Middle frontal gyrus (tissue), 1 donor: ENCODE measurements at regions not wholly inside any gene's neighbourhood (a gene's known extent, or its start where the extent isn't known, plus 50 kb on each side); places are given as distances from the start of the nearest gene placed in this dataset.

Experiments
- DNase-seq: peaks from one replicate; pipeline ENCODE4 v3.0.0-alpha.2; 2015; ENCODE audit warnings: low spot score; ENCODE audit errors: extremely low spot score

DNA sequence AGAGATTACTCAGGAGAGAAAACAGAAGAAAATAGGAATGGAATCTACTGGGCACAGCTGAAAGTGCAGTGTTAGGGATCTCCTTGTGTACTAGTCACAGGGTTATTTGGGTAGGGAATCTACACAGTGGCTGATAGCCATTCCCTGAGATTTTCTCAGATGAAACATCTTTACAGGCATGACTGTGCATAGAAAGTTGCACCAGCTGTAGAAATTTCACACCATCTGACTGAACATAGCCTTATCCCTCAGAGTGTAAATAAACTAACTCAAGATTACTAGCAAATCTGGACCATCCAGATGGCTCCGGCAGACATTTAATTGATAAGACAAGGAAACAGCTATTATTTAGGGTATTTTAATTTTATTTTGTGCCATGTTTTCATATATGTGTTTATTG is 2053.5 kb upstream of the TENM3 start:
- DNase-seq, result no peak

DNA sequence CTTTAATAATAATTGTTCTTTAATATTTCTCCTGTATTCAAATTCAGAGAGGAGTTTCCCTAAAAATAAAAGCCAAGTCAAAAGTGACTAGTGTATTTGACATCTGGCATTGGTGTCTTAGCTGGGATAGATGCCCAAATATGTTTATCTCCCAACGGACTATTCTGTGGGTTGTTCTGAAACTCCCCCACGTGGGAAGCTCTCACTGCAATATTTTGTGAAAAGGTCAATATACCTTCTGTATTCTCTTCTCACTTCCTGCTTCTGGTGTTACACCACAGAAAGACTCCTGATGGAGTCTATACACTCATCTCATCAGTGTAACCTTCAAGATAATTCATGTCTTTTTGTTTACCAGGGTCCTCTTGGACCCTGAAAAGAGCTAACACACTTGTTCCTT is 2052.8 kb upstream of the TENM3 start:
- DNase-seq, result no peak

DNA sequence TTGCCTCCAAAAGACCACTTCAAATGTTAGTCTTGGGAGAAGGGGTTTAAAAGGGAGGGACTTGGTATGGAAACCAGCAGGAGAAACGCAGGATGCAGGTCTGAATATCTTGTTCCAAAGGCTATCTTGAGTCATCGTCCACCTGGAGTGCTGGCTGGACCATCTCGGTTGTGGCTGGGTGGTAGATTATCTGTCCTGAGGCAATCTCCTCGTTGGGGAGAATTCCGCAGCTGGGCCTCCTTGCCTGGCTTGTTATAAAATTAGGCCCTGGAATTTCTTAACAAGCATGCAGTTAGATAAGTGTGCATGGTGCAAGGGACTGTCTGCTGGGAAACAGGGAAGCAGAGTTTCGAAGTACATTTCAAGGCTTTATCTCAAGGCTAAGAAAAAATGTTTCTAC is 2045.7 kb upstream of the TENM3 start:
- DNase-seq, result no peak

DNA sequence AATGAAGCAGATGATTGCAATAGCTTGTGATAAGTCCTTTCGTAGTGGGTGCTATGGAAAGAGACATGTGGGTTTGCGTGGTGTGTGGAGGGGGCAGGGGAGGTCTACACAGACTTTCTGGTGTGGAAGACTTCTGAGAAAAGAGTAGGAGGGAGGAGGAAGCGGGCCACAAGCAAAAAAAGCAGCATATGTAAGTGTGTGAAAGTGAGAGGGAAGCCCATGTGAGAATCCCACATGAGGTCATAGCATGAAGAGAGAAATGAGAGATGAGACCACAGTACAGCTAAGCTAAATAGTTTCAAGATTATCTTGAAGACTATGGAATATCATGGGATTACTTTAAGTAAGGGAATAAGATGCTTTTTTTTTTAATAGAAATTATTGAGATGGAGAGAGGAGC is 2039.9 kb upstream of the TENM3 start:
- no peak for DNase-seq

DNA sequence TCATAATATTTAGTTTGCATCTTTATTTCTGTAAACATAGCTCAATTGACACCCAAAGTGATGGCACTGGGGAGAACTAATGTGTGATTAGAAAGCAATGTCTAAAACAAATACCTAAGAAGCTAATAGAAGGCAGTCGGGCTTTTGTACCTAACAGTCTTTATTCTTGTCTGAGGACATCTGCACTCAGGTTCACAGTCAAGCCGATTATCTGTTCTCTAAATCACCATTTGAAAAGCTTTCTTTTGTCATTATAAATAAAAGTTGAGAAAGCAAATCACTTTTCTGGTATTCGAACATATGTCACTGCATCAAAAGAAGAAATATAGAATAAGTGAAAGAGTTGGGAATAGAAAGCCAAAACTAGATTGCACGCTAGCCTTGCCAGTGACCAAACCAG is 2037.9 kb upstream of the TENM3 start:
- no peak for DNase-seq

DNA sequence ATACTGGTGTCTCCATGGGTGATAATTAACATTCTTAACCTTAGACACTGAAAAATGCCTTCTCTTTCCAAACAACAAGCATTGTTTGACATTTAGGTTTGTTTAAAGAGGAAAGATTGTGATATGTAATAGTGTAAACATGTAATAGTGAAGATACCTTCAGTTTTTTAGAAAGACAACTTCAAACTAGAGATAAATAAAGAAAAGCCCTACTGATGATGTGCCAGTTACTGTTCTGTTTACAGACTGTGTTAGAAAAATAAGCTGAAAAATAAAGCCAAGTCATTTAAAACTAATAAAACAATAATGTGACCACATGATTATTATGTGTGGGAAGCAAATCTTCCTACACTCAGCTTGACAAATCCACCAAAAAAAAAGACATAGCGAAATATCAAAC is 2035.3 kb upstream of the TENM3 start:
- no peak for DNase-seq

DNA sequence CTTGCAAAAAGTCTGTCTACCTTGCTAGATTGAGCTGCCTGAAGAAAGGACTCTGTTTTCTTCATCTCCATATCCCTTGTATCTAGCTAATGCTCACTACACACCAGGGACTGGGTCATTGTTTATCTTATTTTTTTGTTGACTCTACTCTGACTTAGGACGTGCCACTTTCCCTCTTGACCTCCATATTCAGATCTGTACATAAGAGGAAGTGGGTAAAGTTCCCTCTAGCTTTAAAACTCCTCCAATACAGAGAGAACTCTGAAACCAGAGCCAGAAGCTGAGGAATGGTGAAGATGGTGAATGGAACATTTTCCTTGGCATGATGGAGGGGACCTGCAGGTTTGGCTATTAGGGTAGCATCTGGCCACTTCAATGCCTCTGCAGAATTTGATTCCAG is 2026.1 kb upstream of the TENM3 start:
- no peak for DNase-seq

DNA sequence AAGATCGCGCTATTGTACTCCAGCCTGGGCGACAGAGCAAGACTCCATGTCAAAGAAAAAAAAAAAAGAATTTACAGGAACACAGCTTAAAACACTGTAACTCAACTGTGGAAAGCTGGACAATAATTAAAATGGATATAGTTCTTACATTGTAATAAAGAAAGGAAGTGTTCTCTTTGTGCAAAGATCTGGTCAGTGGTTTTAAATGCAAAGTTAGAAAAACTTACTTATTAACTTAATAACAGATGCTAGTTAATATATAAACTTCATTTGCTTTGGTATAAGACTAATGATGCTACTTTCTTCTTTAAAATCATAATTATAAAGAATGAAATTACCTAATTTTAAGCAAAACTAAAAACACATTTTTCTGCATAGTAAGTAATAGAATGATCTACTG is 2024.1 kb upstream of the TENM3 start:
- DNase-seq, result no peak

DNA sequence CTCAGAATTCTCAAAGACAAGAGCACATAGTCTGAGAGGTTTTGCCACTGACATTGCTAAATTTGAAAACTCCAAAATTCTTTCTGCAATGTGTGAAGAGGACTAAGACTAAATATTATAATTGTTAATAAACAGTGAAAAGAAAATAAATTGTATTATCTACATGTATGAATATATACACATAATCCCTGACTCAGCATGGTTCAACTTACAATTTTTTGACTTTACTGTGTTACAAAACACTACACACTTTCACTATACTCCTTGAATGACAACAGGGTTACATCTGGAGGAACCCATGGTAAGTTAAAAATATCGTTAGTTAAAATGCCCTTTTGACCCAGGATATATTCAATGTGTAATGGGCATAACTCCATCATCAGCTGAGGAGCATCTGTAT is 2017.2 kb upstream of the TENM3 start:
- no peak for DNase-seq

DNA sequence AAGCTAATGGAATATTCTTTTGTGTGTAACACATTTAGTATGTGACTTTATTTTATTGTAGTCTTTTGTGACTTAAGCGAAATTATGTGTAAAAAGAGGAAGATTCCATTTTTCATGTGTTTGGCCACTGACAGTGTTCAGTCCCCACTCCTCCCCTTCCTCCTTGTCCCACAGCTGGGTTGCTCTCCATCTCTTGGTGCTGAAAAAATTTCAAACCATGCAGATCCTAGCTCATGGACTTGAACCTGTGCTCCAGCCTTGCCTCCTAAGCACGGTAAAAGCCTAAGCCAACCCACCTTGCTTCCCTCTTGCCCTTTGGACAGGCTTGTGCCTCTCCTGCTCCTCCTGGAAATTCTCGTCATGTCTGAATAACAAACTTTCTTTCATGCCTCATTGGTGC is 2008.5 kb upstream of the TENM3 start:
- DNase-seq, result no peak

DNA sequence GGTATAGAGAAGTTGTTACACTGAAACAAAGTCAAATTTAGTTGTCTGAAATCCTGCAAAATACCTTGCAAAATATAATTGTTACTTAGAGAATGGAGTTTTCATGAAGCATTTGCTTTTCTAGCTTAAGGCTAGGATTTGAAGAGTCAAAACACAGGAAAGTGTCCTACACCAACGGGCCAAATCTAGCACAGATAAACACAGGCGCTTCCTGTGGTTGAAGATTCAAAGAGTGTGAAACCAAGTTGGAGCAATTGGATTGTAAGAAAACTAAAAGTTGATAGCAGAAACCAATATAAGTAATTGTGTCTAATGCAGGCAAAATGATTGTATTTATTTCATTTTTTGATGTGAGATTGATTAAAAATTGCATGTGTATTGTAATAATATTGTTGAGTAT is 2002.5 kb upstream of the TENM3 start:
- DNase-seq, result no peak

DNA sequence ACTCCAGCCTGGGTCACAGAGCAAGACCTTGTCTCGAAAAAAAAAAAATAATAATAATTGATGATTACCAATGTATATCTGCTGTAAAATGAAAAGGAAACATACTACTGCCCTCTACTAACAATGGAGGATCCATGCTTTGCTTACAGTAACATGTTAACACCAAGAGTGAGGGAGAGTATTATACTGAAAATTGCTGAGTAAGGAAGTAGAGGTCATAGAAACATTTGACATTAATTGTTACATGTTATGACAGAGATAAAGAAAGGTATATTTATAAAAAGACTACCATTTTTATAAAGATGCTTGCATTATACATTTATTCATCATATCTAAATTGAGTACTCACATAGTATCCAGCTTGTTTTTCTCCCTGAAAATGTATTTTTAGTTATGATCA is 1989.8 kb upstream of the TENM3 start:
- no peak for DNase-seq

DNA sequence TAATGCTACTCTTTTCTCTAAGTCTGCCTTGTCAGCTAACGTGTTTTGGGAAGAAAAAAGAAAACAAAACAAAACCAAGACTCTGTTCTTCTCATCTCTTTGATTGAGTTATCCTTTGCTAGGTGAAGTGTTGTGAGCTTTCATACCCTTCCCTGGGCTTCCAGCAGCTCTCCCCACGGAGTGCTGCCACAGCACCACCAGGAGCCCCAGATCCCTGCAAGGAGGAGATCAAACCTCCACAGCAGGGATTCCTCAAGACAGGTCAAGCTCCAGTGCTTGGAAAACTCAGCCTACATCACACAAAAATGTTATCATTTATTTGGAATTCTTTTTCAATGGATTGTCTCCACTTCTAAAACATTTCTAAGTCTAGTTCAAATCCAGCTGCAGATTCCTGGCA is 1981.9 kb upstream of the TENM3 start:
- no peak for DNase-seq

DNA sequence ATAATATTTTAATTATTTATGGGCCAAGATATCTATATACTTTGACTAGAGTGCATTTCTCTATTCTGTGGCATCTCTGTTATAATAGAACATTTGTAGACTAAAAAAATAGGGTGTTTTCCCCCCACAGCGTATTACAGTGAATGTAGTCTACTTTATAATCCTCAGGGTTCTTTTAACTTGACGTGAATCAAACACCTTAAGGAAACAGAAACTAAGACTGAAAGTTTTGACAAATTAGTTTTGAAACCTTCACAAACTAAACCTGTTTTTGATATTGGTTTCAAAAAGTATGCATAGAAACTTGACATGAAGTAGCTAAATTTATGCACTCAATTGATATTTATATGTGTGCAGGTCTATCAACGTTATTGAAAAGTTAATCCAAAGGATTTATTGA is 1963.1 kb upstream of the TENM3 start:
- no peak for DNase-seq

DNA sequence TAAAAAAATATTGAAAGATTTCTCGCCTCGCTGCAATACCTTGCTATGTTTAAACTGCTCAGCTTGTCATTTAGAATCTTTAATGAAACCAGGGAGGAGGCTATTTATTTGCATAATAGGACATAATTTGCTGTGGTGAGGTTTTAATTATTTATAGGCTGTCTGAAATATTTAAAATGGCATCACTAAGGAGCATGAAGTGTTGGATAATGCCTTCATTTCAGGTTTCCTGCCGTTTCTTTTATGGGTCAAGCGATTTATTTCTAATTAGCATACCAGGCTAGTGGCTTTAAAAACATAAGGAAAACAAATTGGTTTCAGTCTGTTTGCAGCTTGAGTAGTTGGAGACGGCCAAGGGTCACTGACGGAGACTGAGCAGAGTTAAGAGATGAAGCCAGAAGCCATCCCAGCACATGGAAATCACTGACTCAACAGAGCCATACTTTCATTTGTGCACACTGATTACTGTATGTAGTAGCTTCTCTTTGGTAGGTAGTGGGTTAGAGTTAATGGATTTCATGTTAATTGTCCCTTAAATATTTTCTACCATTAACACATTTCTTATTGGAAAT is 1962.4 kb upstream of the TENM3 start:
- DNase-seq, result no peak

DNA sequence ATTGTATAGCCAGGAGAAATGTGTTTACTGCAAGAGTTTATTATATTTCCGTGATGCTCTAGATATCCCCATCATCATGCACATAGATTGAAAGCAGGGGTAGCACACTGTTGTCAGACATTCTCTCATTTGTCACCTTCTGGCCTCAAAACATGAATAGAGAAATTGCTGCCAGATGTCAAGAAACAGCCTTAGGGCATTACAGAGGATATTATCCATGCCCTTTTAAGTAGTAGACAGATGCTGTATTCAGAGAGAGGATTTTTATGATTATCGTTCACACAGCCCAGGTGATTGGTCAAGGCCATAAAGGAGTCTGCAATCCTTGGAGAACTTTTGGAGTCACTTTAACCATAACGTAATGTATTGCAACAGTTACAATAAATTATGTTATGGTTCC is 1961.5 kb upstream of the TENM3 start:
- no peak for DNase-seq

DNA sequence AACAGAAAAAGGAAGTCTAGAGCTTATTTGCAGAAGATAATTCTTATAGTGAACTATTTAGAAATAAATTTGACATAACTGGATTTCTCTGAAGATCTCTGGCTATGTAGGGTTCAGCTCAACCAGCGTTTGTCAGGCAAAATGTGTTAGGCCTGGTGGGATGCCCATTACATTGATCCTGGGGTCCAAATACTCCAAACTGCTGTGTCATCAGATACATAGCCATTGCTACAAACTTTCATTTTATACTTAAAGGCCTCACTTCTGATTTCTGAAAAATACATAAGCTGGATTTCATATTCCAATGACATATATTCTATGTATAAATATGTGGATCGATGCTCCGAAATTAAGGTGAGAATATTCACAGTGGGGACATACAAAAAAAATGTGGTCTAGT is 1958.9 kb upstream of the TENM3 start:
- DNase-seq, result no peak

DNA sequence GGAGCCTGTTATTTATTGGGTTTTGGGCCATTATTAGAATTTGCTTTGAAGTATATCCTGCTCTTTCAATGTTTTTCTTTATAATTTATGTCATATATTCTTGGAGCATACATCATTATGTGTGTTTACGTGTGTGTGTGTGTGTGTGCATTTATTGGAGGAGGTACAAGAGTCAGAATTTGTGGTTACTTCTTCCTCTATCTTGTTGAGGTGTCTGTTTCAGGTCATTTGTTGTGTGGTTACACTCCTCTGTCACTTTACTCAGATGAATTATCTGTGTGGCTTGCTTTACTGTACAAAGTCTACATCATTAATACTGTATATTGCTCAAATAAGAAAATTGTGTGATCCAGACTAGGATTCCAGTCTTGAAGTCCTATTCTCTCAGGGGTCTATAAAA is 1957.4 kb upstream of the TENM3 start:
- DNase-seq, result no peak

DNA sequence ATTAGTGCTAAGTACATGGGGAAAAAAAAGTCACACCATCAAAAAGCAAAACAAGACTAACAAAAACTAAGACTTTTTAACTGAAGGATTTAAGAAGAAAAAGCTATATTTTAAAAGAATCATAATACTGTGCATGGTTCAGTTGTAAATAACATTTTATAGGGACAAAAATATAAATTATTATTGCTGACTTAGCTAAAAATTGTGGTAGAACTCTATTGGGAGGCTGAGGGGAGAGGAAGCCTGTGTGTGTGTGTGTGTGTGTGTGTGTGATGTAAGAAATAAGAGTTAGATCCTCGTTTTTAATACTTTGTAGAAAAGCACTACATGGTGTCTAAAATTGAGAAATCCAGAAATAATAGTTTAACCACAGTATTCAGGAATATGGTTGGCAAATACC is 1950.9 kb upstream of the TENM3 start:
- no peak for DNase-seq

DNA sequence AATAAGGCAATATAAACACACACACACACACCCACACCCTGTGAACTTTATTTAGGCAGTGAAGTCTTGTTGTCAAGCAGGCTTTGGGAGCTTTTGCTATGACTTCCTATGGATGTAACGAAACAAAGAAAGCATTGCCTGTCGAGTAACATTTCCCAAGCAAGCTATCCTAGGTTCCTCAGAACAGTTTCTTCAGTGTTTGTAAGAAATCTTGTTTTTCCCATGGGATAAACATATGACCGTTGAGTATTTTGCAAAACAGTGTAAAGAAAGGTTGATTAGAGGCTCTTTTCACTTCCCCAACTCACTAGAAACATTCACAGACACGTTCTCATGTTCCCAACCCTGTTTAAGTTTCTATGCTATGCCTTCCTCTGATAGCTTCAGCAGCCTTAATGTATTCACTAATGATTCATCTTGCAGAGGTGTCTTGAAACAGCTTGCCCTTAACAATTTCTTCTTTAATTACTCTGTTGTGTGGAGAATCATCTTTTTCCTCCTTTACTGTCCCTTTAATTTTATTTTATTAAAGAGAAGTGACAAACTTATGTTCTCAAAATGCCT is 1947.1 kb upstream of the TENM3 start:
- DNase-seq, result no peak

DNA sequence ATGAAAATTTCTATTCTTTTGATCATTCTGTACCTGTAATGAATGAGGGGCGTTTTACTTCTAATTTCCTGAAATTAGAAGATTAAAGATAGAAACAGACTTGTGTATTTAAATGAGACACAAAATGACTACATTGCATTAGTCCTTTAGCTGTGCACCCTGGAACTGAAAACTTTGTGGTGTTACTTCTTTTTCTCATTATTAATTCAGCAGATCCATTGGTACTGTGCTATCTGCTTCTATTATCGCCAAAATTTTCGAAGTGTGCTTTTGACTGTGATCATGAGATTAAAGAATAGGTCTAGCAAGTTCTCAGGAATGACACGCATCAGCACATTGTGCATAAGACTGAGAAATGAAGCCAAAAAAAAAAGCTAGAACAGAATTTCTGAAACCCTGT is 1938.9 kb upstream of the TENM3 start:
- no peak for DNase-seq

DNA sequence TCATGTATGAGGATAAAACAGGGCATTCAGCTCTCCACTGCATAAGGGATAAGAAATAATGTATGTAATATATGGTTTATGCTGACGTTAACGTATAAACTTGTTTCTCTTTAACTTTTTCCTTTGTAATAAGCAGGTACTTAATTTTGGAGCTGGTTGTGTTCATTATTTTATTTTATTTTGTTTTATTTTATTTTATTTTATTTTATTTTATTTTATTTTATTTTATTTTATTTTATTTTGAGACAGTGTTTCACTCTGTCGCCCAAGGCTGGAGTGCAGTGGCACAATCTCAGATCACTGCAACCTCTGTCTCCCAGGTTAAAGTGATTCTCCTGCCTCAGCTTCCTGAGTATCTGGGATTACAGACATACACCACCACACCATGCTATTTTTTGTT is 1932.6 kb upstream of the TENM3 start:
- no peak for DNase-seq

DNA sequence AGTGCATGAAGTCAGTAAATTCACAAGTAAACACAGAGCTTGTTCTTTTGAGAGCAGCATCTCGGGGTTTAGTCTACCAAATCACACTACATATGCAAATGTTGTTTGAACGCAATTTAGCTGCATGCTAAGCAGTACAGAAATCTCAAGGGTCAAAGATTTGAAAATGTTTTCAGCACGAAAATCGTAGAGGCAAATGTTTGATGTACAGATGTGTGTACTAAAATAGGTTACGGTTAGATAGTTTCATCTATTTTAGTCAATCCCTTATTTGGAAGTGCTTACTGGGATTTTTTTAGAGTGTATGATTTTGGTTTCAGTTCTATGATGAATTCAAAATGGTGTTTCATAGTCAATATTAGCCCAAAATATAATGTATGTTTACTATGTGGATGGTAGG is 1928.2 kb upstream of the TENM3 start:
- no peak for DNase-seq

DNA sequence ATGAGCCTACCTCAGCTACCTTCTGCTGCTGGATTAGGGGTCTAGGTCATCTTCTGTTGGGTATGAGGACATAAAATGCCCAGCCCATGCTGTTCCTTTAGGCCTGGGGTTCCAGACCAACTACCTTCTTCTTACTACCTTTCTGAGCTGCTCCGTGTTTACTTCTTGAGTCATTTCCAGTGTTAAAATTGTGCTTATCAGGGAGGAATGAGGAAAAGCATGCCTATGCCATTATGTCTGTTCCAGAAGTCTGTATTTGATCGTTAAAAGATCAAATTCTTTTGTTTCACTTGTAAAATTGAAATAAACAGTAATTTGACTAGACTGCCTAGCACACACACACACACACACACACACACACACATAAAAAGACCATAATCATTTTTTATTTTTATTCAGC is 1912.7 kb upstream of the TENM3 start:
- DNase-seq, result no peak
